DMS 273 (cell line): ENCODE measurements at regions not wholly inside any gene's neighbourhood (a gene's known extent, or its start where the extent isn't known, plus 50 kb on each side); places are given as distances from the start of the nearest gene placed in this dataset.

ENCODE experiments used
- DNase-seq: peaks from one replicate; lab custom pipeline; 2025; ENCODE audit not compliant: unreplicated experiment; lab: John Stamatoyannopoulos, UW

- DNase-seq = no peak
These were observed 119.0 kb downstream of the NCOR2 start for GRCh38 chr12:124448241-124448954.

GRCh38 chr12:124446364-124446763 lies 121.0 kb downstream of the NCOR2 start:
- DNase-seq = no peak

GRCh38 chr12:124445826-124446225 lies 121.6 kb downstream of the NCOR2 start:
- DNase-seq = no peak

GRCh38 chr12:124445121-124445718 lies 122.2 kb downstream of the NCOR2 start:
- no peak for DNase-seq

GRCh38 chr12:124443931-124444712 lies 123.3 kb downstream of the NCOR2 start:
- DNase-seq = no peak

GRCh38 chr12:124442772-124443445 lies 124.5 kb downstream of the NCOR2 start:
- DNase-seq = no peak

- DNase-seq = no peak
These were observed 125.1 kb downstream of the NCOR2 start for GRCh38 chr12:124442281-124442680.

GRCh38 chr12:124441443-124442194 lies 125.8 kb downstream of the NCOR2 start:
- DNase-seq = no peak

- DNase-seq = no peak
These were observed 126.5 kb downstream of the NCOR2 start for GRCh38 chr12:124440841-124441381.

- no peak for DNase-seq
These were observed 127.3 kb downstream of the NCOR2 start for GRCh38 chr12:124440031-124440626.

- no peak for DNase-seq
These were observed 128.9 kb downstream of the NCOR2 start for GRCh38 chr12:124438437-124439056.

GRCh38 chr12:124437617-124438436 lies 129.6 kb downstream of the NCOR2 start:
- no peak for DNase-seq

GRCh38 chr12:124437121-124437520 lies 130.3 kb downstream of the NCOR2 start:
- DNase-seq = no peak

GRCh38 chr12:124436366-124436765 lies 131.0 kb downstream of the NCOR2 start:
- no peak for DNase-seq

GRCh38 chr12:124435806-124436345 lies 131.5 kb downstream of the NCOR2 start:
- DNase-seq = no peak

- DNase-seq = no peak
These were observed 132.2 kb downstream of the NCOR2 start for GRCh38 chr12:124434951-124435805.

GRCh38 chr12:124434354-124434753 lies 133.1 kb downstream of the NCOR2 start:
- no peak for DNase-seq

GRCh38 chr12:124433879-124434278 lies 133.5 kb downstream of the NCOR2 start:
- DNase-seq = no peak
